Neuronal stem cell (in vitro differentiated cells): ENCODE measurements at regions not wholly inside any gene's neighbourhood (a gene's known extent, or its start where the extent isn't known, plus 50 kb on each side); places are given as distances from the start of the nearest gene placed in this dataset.

Experiments used
- DNase-seq: peaks from one replicate; pipeline ENCODE4 v3.0.0-alpha.2; 2013; ENCODE audit warnings: low spot score
- H2AFZ ChIP-seq: one replicate; pipeline ENCODE4 v1.6.1; 2013; ENCODE audit warnings: mild to moderate bottlenecking, low read length, inconsistent platforms
- H2AK5ac ChIP-seq: 2 replicates; pipeline ENCODE4 v1.6.1; 2013; ENCODE audit warnings: low read depth, mild to moderate bottlenecking, inconsistent platforms, low read length, moderate library complexity, mixed read lengths
- H2BK120ac ChIP-seq: 2 replicates; pipeline ENCODE4 v1.6.1; 2013; ENCODE audit warnings: low read depth, mild to moderate bottlenecking, inconsistent platforms, low read length, moderate library complexity, mixed read lengths
- H2BK12ac ChIP-seq: one replicate; pipeline ENCODE4 v1.6.1; 2013; ENCODE audit warnings: low read length, inconsistent platforms
- H2BK15ac ChIP-seq: 2 replicates; pipeline ENCODE4 v1.6.1; 2013; ENCODE audit warnings: mild to moderate bottlenecking, low read length, inconsistent platforms, mixed read lengths
- H2BK5ac ChIP-seq: one replicate; pipeline ENCODE4 v1.6.1; 2013; ENCODE audit warnings: inconsistent platforms, mild to moderate bottlenecking, low read length, moderate library complexity
- H3K14ac ChIP-seq: one replicate; pipeline ENCODE4 v1.6.1; 2013; ENCODE audit warnings: low read length, inconsistent platforms
- H3K18ac ChIP-seq: 2 replicates; pipeline ENCODE4 v1.6.1; 2013; ENCODE audit warnings: low read length, inconsistent platforms
- H3K23ac ChIP-seq: 2 replicates; pipeline ENCODE4 v1.6.1; 2013; ENCODE audit warnings: low read depth, mild to moderate bottlenecking, mixed read lengths, low read length, inconsistent platforms; ENCODE audit not compliant: poor library complexity
- H3K27ac ChIP-seq: replicated peaks from 3 replicates; pipeline ENCODE4 v1.5.1; 2013; ENCODE audit warnings: low read length, inconsistent platforms
- H3K27me3 ChIP-seq, 3 experiments: 2 replicates each; pipeline ENCODE4 v1.6.1; 2013; ENCODE audit warnings: low read length in 3 of 3, mild to moderate bottlenecking in 2 of 3, inconsistent platforms in 1 of 3, low read depth in 1 of 3, mixed read lengths in 1 of 3, moderate library complexity in 1 of 3; ENCODE audit not compliant: control insufficient read depth in 3 of 3, insufficient read depth in 3 of 3
- H3K36me3 ChIP-seq, 2 donors: replicated peaks in 1 of 2; 2 replicates each; pipeline ENCODE4 v1.6.1; 2013; ENCODE audit warnings: low read length in 2 of 2; ENCODE audit not compliant: control insufficient read depth in 2 of 2, insufficient read depth in 2 of 2
- H3K4ac ChIP-seq: 2 replicates; pipeline ENCODE4 v1.6.1; 2013; ENCODE audit warnings: inconsistent platforms, mild to moderate bottlenecking, low read length, moderate library complexity
- H3K4me1 ChIP-seq, 2 donors: 1 replicate in 1 of 2; 2 replicates in 1 of 2; pipeline ENCODE4 v1.6.1; 2013; ENCODE audit warnings: low read length in 2 of 2, low read depth in 1 of 2; ENCODE audit not compliant: control insufficient read depth in 2 of 2, insufficient read depth in 1 of 2
- H3K4me2 ChIP-seq: one replicate; pipeline ENCODE4 v1.6.1; 2013; ENCODE audit warnings: mild to moderate bottlenecking, low read length, inconsistent platforms; ENCODE audit not compliant: insufficient read depth, poor library complexity, severe bottlenecking
- H3K4me3 ChIP-seq, 2 donors: 2 replicates each; pipeline ENCODE4 v1.5.1; 2013; ENCODE audit warnings: low read length in 2 of 2, mild to moderate bottlenecking in 2 of 2, inconsistent platforms in 1 of 2, moderate library complexity in 1 of 2
- H3K79me1 ChIP-seq: one replicate; pipeline ENCODE4 v1.6.1; 2013; ENCODE audit warnings: low read depth, mild to moderate bottlenecking, inconsistent platforms, low read length, moderate library complexity
- H3K9ac ChIP-seq: one replicate; pipeline ENCODE4 v1.6.1; 2013; ENCODE audit warnings: mild to moderate bottlenecking, low read depth, low read length, inconsistent platforms; ENCODE audit not compliant: poor library complexity
- H3K9me3 ChIP-seq, 2 donors: replicated peaks in 1 of 2; 2 replicates each; pipeline versions ENCODE3 to v1.6.1; 2013; ENCODE audit warnings: low read length in 2 of 2, mild to moderate bottlenecking in 2 of 2, inconsistent platforms in 1 of 2, low read depth in 1 of 2, mixed read lengths in 1 of 2, moderate library complexity in 1 of 2; ENCODE audit not compliant: control insufficient read depth in 2 of 2, insufficient read depth in 1 of 2
- H4K8ac ChIP-seq: one replicate; pipeline ENCODE4 v1.6.1; 2013; ENCODE audit warnings: low read depth, mild to moderate bottlenecking, inconsistent platforms, low read length, moderate library complexity
- H4K91ac ChIP-seq: one replicate; pipeline ENCODE4 v1.6.1; 2013; ENCODE audit warnings: low read length, low read depth, mild to moderate bottlenecking, inconsistent platforms; ENCODE audit not compliant: poor library complexity
- WGBS, 2 donors: extraction: QIAGEN DNeasy Blood & Tissue Kit; methylation state at CpG; one replicate each; pipeline ENCODE4 v1.1.7; 2013; ENCODE audit warnings: missing lambda C conversion rate in 2 of 2, mixed read lengths in 1 of 2; ENCODE audit not compliant: insufficient read length in 2 of 2, insufficient replicate concordance in 1 of 2; ENCODE audit errors: extremely low coverage in 2 of 2; 5-methylcytosine and 5-hydroxymethylcytosine counted together

DNA sequence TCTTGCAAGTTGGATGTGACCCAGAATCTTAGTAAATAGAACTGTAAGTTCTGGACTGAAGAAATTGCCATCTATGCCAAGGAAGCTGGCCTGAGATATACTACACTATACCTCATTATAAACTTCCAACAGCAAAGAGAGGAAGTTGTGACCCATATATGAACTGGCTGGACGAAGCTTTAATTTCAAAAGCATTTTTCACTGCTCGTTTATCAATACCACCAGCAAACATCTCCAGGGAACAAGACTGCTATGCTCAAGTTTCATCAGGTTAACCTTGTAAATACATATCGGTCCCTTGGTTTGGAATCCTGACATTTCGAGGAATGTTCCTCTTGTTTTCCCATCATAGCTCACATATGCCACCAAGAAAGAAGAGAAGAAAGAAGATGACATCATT, 334.5 kb upstream of the IGFBP7 start:
- no peak overlapping the region for H2BK15ac ChIP-seq
- H3K4me3 ChIP-seq, result no peak overlapping the region
- H2BK120ac ChIP-seq, result no peak overlapping the region
- no peak overlapping the region for H3K9ac ChIP-seq
- no peaks in the 10 kb centered on the region for H3K4me1 ChIP-seq
- no peak overlapping the region for H3K4ac ChIP-seq
- no peak for DNase-seq
- H3K27me3 ChIP-seq, result no peaks in the 10 kb centered on the region
- no CpG with 5 or more reads among the region's 4 CpGs for WGBS, 2 donors
- H3K18ac ChIP-seq, result no peak overlapping the region
- no peak overlapping the region for H2BK12ac ChIP-seq
- H2AK5ac ChIP-seq, result no peak overlapping the region
- H3K14ac ChIP-seq, result no peak overlapping the region
- H4K91ac ChIP-seq, result no peak overlapping the region
- H3K23ac ChIP-seq, result no peak overlapping the region
- H3K36me3 ChIP-seq, result no peaks in the 10 kb centered on the region
- no peak overlapping the region for H3K4me2 ChIP-seq
- H3K79me1 ChIP-seq, result no peaks in the 10 kb centered on the region
- no peaks in the 10 kb centered on the region for H3K9me3 ChIP-seq
- H2BK5ac ChIP-seq, result no peak overlapping the region
- no peak overlapping the region for H3K27ac ChIP-seq
- no peak overlapping the region for H4K8ac ChIP-seq
- H2AFZ ChIP-seq, result no peak overlapping the region

DNA sequence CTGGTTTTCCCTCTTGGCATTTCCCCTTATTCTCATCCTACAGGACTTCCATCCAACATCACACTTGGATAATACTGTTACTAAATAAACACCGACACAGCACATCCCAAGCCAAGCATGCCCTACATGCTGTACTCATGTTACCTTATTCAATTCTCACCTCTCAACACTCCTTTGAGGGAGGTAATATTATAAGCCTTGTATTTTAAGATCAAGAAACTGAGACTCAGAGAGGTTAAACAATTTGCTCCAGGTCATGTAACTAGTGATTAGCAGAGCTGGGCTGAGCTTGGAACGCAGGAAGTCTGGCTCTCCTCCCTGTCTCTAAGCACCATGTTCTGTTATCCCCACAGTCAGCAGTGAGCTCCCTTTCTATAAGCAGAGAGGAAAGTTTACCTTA, 333.6 kb upstream of the IGFBP7 start:
- H3K23ac ChIP-seq, result no peak overlapping the region
- H2AK5ac ChIP-seq, result no peak overlapping the region
- H2AFZ ChIP-seq, result no peak overlapping the region
- no peaks in the 10 kb centered on the region for H3K9me3 ChIP-seq
- no peak overlapping the region for H3K14ac ChIP-seq
- no peaks in the 10 kb centered on the region for H3K79me1 ChIP-seq
- no peaks in the 10 kb centered on the region for H3K4me1 ChIP-seq
- H2BK120ac ChIP-seq, result no peak overlapping the region
- H4K8ac ChIP-seq, result no peak overlapping the region
- H3K4me3 ChIP-seq, result no peak overlapping the region
- no peak overlapping the region for H3K27ac ChIP-seq
- H3K9ac ChIP-seq, result no peak overlapping the region
- no peaks in the 10 kb centered on the region for H3K36me3 ChIP-seq
- no peak for DNase-seq
- no CpG with 5 or more reads among the region's 2 CpGs for whole genome bisulfite sequencing, 2 donors
- H3K27me3 ChIP-seq, result no peaks in the 10 kb centered on the region
- no peak overlapping the region for H2BK12ac ChIP-seq
- no peak overlapping the region for H2BK15ac ChIP-seq
- H3K18ac ChIP-seq, result no peak overlapping the region
- no peak overlapping the region for H3K4ac ChIP-seq
- H4K91ac ChIP-seq, result no peak overlapping the region
- no peak overlapping the region for H2BK5ac ChIP-seq
- no peak overlapping the region for H3K4me2 ChIP-seq

DNA sequence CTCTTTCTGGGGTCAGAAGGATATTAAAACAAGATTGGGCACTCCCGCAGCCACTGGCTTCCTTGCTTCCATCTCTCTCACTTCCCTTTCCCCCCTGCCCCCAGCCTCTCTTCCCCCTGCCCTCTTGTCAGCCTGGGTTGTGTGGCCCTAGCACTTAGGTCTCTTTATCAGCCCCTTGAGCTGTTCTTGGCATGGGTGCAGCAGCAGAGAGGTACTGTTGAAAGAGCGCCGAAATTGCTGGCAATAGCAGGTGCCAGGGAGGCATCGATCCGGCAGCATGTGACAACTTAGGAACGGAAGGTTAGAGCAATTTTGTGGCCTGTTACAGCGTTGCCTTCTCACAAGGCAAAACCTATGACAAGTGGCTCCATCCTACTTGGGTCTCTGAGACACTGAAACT, 333.1 kb upstream of the IGFBP7 start:
- no peak overlapping the region for H3K23ac ChIP-seq
- no peak overlapping the region for H2BK120ac ChIP-seq
- H3K79me1 ChIP-seq, result no peaks in the 10 kb centered on the region
- H3K27me3 ChIP-seq, result no peaks in the 10 kb centered on the region
- no peaks in the 10 kb centered on the region for H3K9me3 ChIP-seq
- H3K4ac ChIP-seq, result no peak overlapping the region
- H3K18ac ChIP-seq, result peak overlapping the region; percentile 44
- no peak overlapping the region for H3K9ac ChIP-seq
- H3K4me2 ChIP-seq, result no peak overlapping the region
- no peak overlapping the region for H4K91ac ChIP-seq
- H3K4me3 ChIP-seq, result no peak overlapping the region
- no peak overlapping the region for H2AFZ ChIP-seq
- H3K4me1 ChIP-seq, result no peaks in the 10 kb centered on the region
- no peaks in the 10 kb centered on the region for H3K36me3 ChIP-seq
- WGBS, 2 donors, result no CpG with 5 or more reads among the region's 7 CpGs
- peak overlapping the region; percentile 24 for H2BK12ac ChIP-seq
- no peak overlapping the region for H2AK5ac ChIP-seq
- H2BK5ac ChIP-seq, result no peak overlapping the region
- no peak for DNase-seq
- no peak overlapping the region for H3K27ac ChIP-seq
- H4K8ac ChIP-seq, result no peak overlapping the region
- H3K14ac ChIP-seq, result no peak overlapping the region
- no peak overlapping the region for H2BK15ac ChIP-seq

DNA sequence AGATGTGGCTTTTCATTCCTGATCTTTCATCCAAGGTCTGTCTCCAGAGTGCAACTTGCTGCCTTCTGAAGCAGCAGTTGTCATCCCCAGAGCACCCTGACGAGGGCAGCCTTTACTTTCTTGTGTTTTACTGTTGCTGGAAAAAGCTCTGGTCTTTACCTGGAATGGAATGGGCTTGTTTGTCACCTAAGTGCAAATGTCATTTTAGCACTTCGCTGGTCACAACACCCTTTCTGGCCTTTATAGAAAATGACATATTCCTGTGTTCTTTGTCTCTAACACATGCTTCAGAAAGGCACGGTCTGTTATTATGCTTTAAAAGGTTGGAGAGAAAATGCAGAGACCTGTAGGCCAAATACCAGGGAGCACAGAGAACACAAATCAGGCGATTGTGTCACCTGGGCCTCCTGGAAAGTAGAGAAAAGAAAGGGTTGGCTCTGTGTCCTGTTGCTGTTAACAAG, 332.7 kb upstream of the IGFBP7 start:
- H3K9ac ChIP-seq, result no peak overlapping the region
- no peak overlapping the region for H3K4me2 ChIP-seq
- no peaks in the 10 kb centered on the region for H3K79me1 ChIP-seq
- H2BK120ac ChIP-seq, result no peak overlapping the region
- no peak overlapping the region for H2BK5ac ChIP-seq
- no peak overlapping the region for H4K91ac ChIP-seq
- H3K4ac ChIP-seq, result no peak overlapping the region
- H3K23ac ChIP-seq, result no peak overlapping the region
- H3K9me3 ChIP-seq, result no peaks in the 10 kb centered on the region
- H3K36me3 ChIP-seq, result no peaks in the 10 kb centered on the region
- no peak overlapping the region for H2AK5ac ChIP-seq
- H4K8ac ChIP-seq, result no peak overlapping the region
- H3K14ac ChIP-seq, result no peak overlapping the region
- H2AFZ ChIP-seq, result no peak overlapping the region
- no CpG with 5 or more reads among the region's 4 CpGs for WGBS, 2 donors
- H2BK12ac ChIP-seq, result no peak overlapping the region
- DNase-seq, result peak; percentile 56
- no peaks in the 10 kb centered on the region for H3K27me3 ChIP-seq
- H3K4me1 ChIP-seq, result no peaks in the 10 kb centered on the region
- H3K18ac ChIP-seq, result no peak overlapping the region
- no peak overlapping the region for H2BK15ac ChIP-seq
- no peak overlapping the region for H3K4me3 ChIP-seq
- no peak overlapping the region for H3K27ac ChIP-seq
